ENCODE measurements at regions not wholly inside any gene's neighbourhood (a gene's known extent, or its start where the extent isn't known, plus 50 kb on each side); places are given as distances from the start of the nearest gene placed in this dataset.

DNA sequence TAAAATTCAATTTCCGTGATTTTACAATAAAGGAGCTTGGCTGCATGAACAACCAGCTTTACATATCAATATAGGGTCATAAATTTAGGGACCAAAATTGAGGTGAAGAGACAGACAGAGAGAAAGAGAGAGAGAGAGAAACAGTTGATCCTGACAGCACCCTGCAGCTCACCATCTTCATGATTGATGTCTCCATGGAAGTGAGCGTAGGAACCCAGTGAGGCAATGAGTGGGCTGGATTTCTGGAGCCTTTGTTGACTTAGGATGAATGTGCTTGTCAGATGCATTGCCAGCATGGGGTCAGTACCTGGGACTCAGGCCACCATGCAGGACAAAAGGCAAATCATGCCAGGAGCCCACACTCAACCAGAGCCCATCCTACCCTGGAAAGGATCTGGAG, 165.1 kb upstream of the SYNDIG1 start:
- no peak overlapping the region for H3K4me3 ChIP-seq (ENCODE audit: low read length in 2 of 2)
- H3K36me3 ChIP-seq (replicated peaks in 1 of 2; ENCODE audit: control insufficient read depth in 2 of 2, insufficient read depth in 2 of 2, low read length in 2 of 2): no peaks in the 10 kb centered on the region
- no peak overlapping the region for H3K27ac ChIP-seq (replicated peaks; ENCODE audit: low read length)
- H2AFZ ChIP-seq (ENCODE audit: low read length): no peak overlapping the region
- no peak overlapping the region for H2AK5ac ChIP-seq (ENCODE audit: low read depth, low read length)
- no peak overlapping the region for H4K8ac ChIP-seq (ENCODE audit: low read depth, low read length)
- no peak overlapping the region for H3K4me2 ChIP-seq (ENCODE audit: insufficient read depth, low read length, poor library complexity, severe bottlenecking)
- H2BK120ac ChIP-seq (ENCODE audit: low read depth, low read length): no peak overlapping the region
- H2BK15ac ChIP-seq (ENCODE audit: low read length): no peak overlapping the region
- H3K14ac ChIP-seq (ENCODE audit: low read length): no peak overlapping the region
- H3K27me3 ChIP-seq (ENCODE audit: control insufficient read depth in 3 of 3, insufficient read depth in 3 of 3, low read depth in 1 of 3, low read length in 3 of 3): no peaks in the 10 kb centered on the region
- H3K23ac ChIP-seq (ENCODE audit: low read depth, low read length, poor library complexity): no peak overlapping the region
- no peaks in the 10 kb centered on the region for H3K9me3 ChIP-seq (replicated peaks in 1 of 2; ENCODE audit: control insufficient read depth in 2 of 2, insufficient read depth in 1 of 2, low read depth in 1 of 2, low read length in 2 of 2)
- no peak overlapping the region for H3K4ac ChIP-seq (ENCODE audit: low read length)
- H4K91ac ChIP-seq (ENCODE audit: low read depth, low read length, poor library complexity): no peak overlapping the region
- WGBS, 2 donors (ENCODE audit: extremely low coverage in 2 of 2, insufficient read length in 2 of 2, insufficient replicate concordance in 1 of 2): no CpG with 5 or more reads among the region's 2 CpGs
- H3K79me1 ChIP-seq (ENCODE audit: low read depth, low read length): no peaks in the 10 kb centered on the region
- H2BK5ac ChIP-seq (ENCODE audit: low read length): no peak overlapping the region
- no peak overlapping the region for H3K18ac ChIP-seq (ENCODE audit: low read length)
- no peaks in the 10 kb centered on the region for H3K4me1 ChIP-seq (ENCODE audit: control insufficient read depth in 2 of 2, insufficient read depth in 1 of 2, low read depth in 1 of 2, low read length in 2 of 2)
- H2BK12ac ChIP-seq (ENCODE audit: low read length): no peak overlapping the region
- H3K9ac ChIP-seq (ENCODE audit: low read depth, low read length, poor library complexity): no peak overlapping the region
- no peak for DNase-seq (ENCODE audit: low spot score)

DNA sequence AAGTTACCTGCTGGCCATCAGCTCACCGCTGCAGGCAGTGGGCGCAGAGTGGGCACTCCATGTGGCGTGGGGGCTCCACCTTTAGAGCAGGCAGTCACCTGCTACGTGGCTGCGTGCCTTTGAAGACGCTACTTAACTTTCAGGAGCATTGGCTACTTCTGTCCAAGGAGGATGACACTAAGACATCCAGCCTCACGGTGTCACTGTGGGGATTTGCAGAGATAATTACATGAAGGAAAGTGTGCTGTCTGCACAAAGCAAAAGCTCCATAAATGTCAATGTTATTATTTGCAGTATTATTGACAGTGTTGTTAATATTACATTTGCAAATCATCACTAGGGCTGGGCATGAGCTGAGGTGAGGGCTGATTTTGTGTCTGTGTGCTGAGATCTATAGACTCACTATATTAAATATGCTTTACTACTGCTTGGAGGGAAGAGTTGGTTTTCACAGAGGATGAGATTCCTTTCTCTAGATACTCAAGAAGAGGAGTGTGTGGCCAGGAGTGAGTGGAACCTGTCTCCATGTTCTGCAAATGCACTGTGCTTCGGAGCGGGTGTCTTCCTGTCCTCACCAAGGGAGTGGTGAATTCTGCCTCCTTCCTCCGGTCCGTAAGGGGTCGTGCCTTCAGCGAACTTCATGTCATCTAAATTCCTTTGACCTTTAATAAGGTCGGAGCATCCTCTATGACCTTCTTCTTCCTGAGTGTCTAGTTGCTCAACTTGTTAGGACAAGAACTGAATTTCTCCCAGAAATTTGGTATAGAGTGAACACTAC, 165.8 kb upstream of the SYNDIG1 start:
- Histone ChIP-seq H3K4me1 (ENCODE audit: control insufficient read depth in 2 of 2, insufficient read depth in 1 of 2, low read depth in 1 of 2, low read length in 2 of 2) (no peaks in the 10 kb centered on the region), H2BK5ac (ENCODE audit: low read length) (no peak overlapping the region), H2BK15ac (ENCODE audit: low read length) (no peak overlapping the region), H3K4me2 (ENCODE audit: insufficient read depth, low read length, poor library complexity, severe bottlenecking) (no peak overlapping the region), H4K91ac (ENCODE audit: low read depth, low read length, poor library complexity) (no peak overlapping the region), H3K23ac (ENCODE audit: low read depth, low read length, poor library complexity) (no peak overlapping the region), H3K36me3 (replicated peaks in 1 of 2; ENCODE audit: control insufficient read depth in 2 of 2, insufficient read depth in 2 of 2, low read length in 2 of 2) (no peaks in the 10 kb centered on the region), H3K27me3 (ENCODE audit: control insufficient read depth in 3 of 3, insufficient read depth in 3 of 3, low read depth in 1 of 3, low read length in 3 of 3) (no peaks in the 10 kb centered on the region), H2BK120ac (ENCODE audit: low read depth, low read length) (no peak overlapping the region), H3K9me3 (replicated peaks in 1 of 2; ENCODE audit: control insufficient read depth in 2 of 2, insufficient read depth in 1 of 2, low read depth in 1 of 2, low read length in 2 of 2) (no peaks in the 10 kb centered on the region), H2BK12ac (ENCODE audit: low read length) (no peak overlapping the region), H3K79me1 (ENCODE audit: low read depth, low read length) (no peaks in the 10 kb centered on the region), H2AK5ac (ENCODE audit: low read depth, low read length) (no peak overlapping the region), H3K4ac (ENCODE audit: low read length) (no peak overlapping the region), H3K4me3 (ENCODE audit: low read length in 2 of 2) (no peak overlapping the region), H2AFZ (ENCODE audit: low read length) (no peak overlapping the region), H3K27ac (replicated peaks; ENCODE audit: low read length) (no peak overlapping the region), H4K8ac (ENCODE audit: low read depth, low read length) (no peak overlapping the region), H3K14ac (ENCODE audit: low read length) (no peak overlapping the region), H3K18ac (ENCODE audit: low read length) (no peak overlapping the region), H3K9ac (ENCODE audit: low read depth, low read length, poor library complexity) (no peak overlapping the region)
- WGBS, 2 donors (ENCODE audit: extremely low coverage in 2 of 2, insufficient read length in 2 of 2, insufficient replicate concordance in 1 of 2): no CpG with 5 or more reads among the region's 14 CpGs
- no peak for DNase-seq (ENCODE audit: low spot score)

GRCh38 chr20:24297993-24298392, 171.4 kb upstream of the SYNDIG1 start:
- no peak overlapping the region for H3K18ac ChIP-seq (ENCODE audit: low read length)
- H3K27ac ChIP-seq (replicated peaks; ENCODE audit: low read length): no peak overlapping the region
- no peak overlapping the region for H2BK12ac ChIP-seq (ENCODE audit: low read length)
- H3K14ac ChIP-seq (ENCODE audit: low read length): no peak overlapping the region
- no peak overlapping the region for H2BK5ac ChIP-seq (ENCODE audit: low read length)
- no peaks in the 10 kb centered on the region for H3K36me3 ChIP-seq (replicated peaks in 1 of 2; ENCODE audit: control insufficient read depth in 2 of 2, insufficient read depth in 2 of 2, low read length in 2 of 2)
- no peak overlapping the region for H3K4me2 ChIP-seq (ENCODE audit: insufficient read depth, low read length, poor library complexity, severe bottlenecking)
- H3K4me1 ChIP-seq (ENCODE audit: control insufficient read depth in 2 of 2, insufficient read depth in 1 of 2, low read depth in 1 of 2, low read length in 2 of 2): peaks cover 0 to 1% of the 10 kb centered on the region in 2 donors
- H3K4me3 ChIP-seq (ENCODE audit: low read length in 2 of 2): no peak overlapping the region
- DNase-seq (ENCODE audit: low spot score): no peak
- no CpG with 5 or more reads among the region's 3 CpGs for WGBS, 2 donors (ENCODE audit: extremely low coverage in 2 of 2, insufficient read length in 2 of 2, insufficient replicate concordance in 1 of 2)
- no peak overlapping the region for H3K23ac ChIP-seq (ENCODE audit: low read depth, low read length, poor library complexity)
- no peak overlapping the region for H2AK5ac ChIP-seq (ENCODE audit: low read depth, low read length)
- H3K27me3 ChIP-seq (ENCODE audit: control insufficient read depth in 3 of 3, insufficient read depth in 3 of 3, low read depth in 1 of 3, low read length in 3 of 3): no peaks in the 10 kb centered on the region
- H2BK15ac ChIP-seq (ENCODE audit: low read length): no peak overlapping the region
- H3K79me1 ChIP-seq (ENCODE audit: low read depth, low read length): no peaks in the 10 kb centered on the region
- H3K9ac ChIP-seq (ENCODE audit: low read depth, low read length, poor library complexity): no peak overlapping the region
- no peak overlapping the region for H2BK120ac ChIP-seq (ENCODE audit: low read depth, low read length)
- no peaks in the 10 kb centered on the region for H3K9me3 ChIP-seq (replicated peaks in 1 of 2; ENCODE audit: control insufficient read depth in 2 of 2, insufficient read depth in 1 of 2, low read depth in 1 of 2, low read length in 2 of 2)
- no peak overlapping the region for H3K4ac ChIP-seq (ENCODE audit: low read length)
- no peak overlapping the region for H2AFZ ChIP-seq (ENCODE audit: low read length)
- H4K91ac ChIP-seq (ENCODE audit: low read depth, low read length, poor library complexity): no peak overlapping the region
- no peak overlapping the region for H4K8ac ChIP-seq (ENCODE audit: low read depth, low read length)

- no CpG with 5 or more reads among the region's 6 CpGs for WGBS, 2 donors (ENCODE audit: extremely low coverage in 2 of 2, insufficient read length in 2 of 2, insufficient replicate concordance in 1 of 2)
- Histone ChIP-seq H3K23ac (ENCODE audit: low read depth, low read length, poor library complexity) (no peak overlapping the region), H3K9ac (ENCODE audit: low read depth, low read length, poor library complexity) (no peak overlapping the region), H2BK12ac (ENCODE audit: low read length) (no peak overlapping the region), H3K9me3 (replicated peaks in 1 of 2; ENCODE audit: control insufficient read depth in 2 of 2, insufficient read depth in 1 of 2, low read depth in 1 of 2, low read length in 2 of 2) (no peaks in the 10 kb centered on the region), H3K4me3 (ENCODE audit: low read length in 2 of 2) (no peak overlapping the region), H3K4ac (ENCODE audit: low read length) (no peak overlapping the region), H3K79me1 (ENCODE audit: low read depth, low read length) (no peaks in the 10 kb centered on the region), H2BK5ac (ENCODE audit: low read length) (no peak overlapping the region), H4K91ac (ENCODE audit: low read depth, low read length, poor library complexity) (no peak overlapping the region), H3K14ac (ENCODE audit: low read length) (no peak overlapping the region), H2BK120ac (ENCODE audit: low read depth, low read length) (no peak overlapping the region), H3K27me3 (ENCODE audit: control insufficient read depth in 3 of 3, insufficient read depth in 3 of 3, low read depth in 1 of 3, low read length in 3 of 3) (no peaks in the 10 kb centered on the region), H3K27ac (replicated peaks; ENCODE audit: low read length) (no peak overlapping the region), H3K4me1 (ENCODE audit: control insufficient read depth in 2 of 2, insufficient read depth in 1 of 2, low read depth in 1 of 2, low read length in 2 of 2) (peaks cover 0 to 1% of the 10 kb centered on the region in 2 donors), H2AK5ac (ENCODE audit: low read depth, low read length) (no peak overlapping the region), H3K18ac (ENCODE audit: low read length) (no peak overlapping the region), H2AFZ (ENCODE audit: low read length) (no peak overlapping the region), H4K8ac (ENCODE audit: low read depth, low read length) (no peak overlapping the region), H3K4me2 (ENCODE audit: insufficient read depth, low read length, poor library complexity, severe bottlenecking) (no peak overlapping the region), H3K36me3 (replicated peaks in 1 of 2; ENCODE audit: control insufficient read depth in 2 of 2, insufficient read depth in 2 of 2, low read length in 2 of 2) (no peaks in the 10 kb centered on the region), H2BK15ac (ENCODE audit: low read length) (no peak overlapping the region)
- no peak for DNase-seq (ENCODE audit: low spot score)
Measured at GRCh38 chr20:24296477-24297261, 172.8 kb upstream of the SYNDIG1 start.

Data from neuronal stem cell (in vitro differentiated cells).